ENCODE measurements at regions not wholly inside any gene's neighbourhood (a gene's known extent, or its start where the extent isn't known, plus 50 kb on each side); places are given as distances from the start of the nearest gene placed in this dataset.

DNA sequence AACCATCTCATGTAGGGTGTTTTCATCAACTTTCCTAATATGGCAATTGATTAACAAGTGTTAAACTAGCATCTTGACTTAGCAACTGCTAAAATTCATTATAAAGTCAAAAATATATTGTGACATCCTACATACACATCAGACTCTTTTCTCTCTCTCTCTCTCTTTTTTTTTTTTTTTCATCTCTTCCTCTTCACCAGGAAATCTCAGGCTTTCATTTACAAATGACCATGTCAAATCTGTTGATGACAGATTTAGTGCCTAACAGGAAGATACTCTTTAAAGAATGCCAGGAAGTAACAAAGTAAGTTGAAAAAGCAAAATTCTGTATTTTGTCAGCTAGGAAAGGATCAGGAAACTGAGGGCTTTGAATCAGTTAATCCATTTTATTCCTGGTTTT lies 365.5 kb downstream of the PCDH7 start:
- TF ChIP-seq, protein P1, sequence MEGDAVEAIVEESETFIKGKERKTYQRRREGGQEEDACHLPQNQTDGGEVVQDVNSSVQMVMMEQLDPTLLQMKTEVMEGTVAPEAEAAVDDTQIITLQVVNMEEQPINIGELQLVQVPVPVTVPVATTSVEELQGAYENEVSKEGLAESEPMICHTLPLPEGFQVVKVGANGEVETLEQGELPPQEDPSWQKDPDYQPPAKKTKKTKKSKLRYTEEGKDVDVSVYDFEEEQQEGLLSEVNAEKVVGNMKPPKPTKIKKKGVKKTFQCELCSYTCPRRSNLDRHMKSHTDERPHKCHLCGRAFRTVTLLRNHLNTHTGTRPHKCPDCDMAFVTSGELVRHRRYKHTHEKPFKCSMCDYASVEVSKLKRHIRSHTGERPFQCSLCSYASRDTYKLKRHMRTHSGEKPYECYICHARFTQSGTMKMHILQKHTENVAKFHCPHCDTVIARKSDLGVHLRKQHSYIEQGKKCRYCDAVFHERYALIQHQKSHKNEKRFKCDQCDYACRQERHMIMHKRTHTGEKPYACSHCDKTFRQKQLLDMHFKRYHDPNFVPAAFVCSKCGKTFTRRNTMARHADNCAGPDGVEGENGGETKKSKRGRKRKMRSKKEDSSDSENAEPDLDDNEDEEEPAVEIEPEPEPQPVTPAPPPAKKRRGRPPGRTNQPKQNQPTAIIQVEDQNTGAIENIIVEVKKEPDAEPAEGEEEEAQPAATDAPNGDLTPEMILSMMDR (IDR thresholded peaks at IDR 0.05): no peak
- TF ChIP-seq POLR2A (IDR thresholded peaks at IDR 0.05): no peak
